CD4-positive, alpha-beta T cell (primary cell): ENCODE measurements at regions not wholly inside any gene's neighbourhood (a gene's known extent, or its start where the extent isn't known, plus 50 kb on each side); places are given as distances from the start of the nearest gene placed in this dataset.

Experiments used
- ATAC-seq: fragments of 200-7000 bp; cut with Tn5 transposase; one replicate; pipeline ENCODE4 v1.10.0; 2022; ENCODE audit warnings: mild to moderate bottlenecking; ENCODE audit not compliant: poor library complexity
- CTCF ChIA-PET: fragments of 350-600 bp; sonication (Branson Sonifier 250); formaldehyde crosslinking; loops from one replicate; lab custom pipeline; 2021; ENCODE audit warnings: antibody characterized with exemption, inconsistent platforms; lab: Charles Lee
- POLR2A ChIA-PET: fragments of 350-600 bp; sonication (Branson Sonifier 250); formaldehyde crosslinking; loops from one replicate; lab custom pipeline; 2021; ENCODE audit warnings: antibody characterized with exemption, inconsistent platforms; lab: Charles Lee
- DNase-seq, 14 experiments: peaks; one replicate each; pipeline ENCODE4 v3.0.0-alpha.2; 2013 to 2020; ENCODE audit warnings: mixed read lengths in 2 of 14
- H3K27ac ChIP-seq, 2 donors: one replicate each; pipeline versions ENCODE4 v1.5.1 to v1.7.0; 2013; ENCODE audit warnings: low read length in 2 of 2, low read depth in 1 of 2, mild to moderate bottlenecking in 1 of 2
- H3K27me3 ChIP-seq, 2 experiments: 1 replicate in 1 of 2; 2 replicates in 1 of 2; pipeline versions ENCODE4 v1.6.1 to v1.7.0; 2013; ENCODE audit warnings: low read length in 2 of 2, control low read depth in 1 of 2, mild to moderate bottlenecking in 1 of 2, moderate library complexity in 1 of 2; ENCODE audit not compliant: insufficient read depth in 2 of 2, control insufficient read depth in 1 of 2
- H3K36me3 ChIP-seq: one replicate; pipeline ENCODE4 v1.6.1; 2013; ENCODE audit warnings: low read length, control low read depth; ENCODE audit not compliant: insufficient read depth
- H3K4me1 ChIP-seq: one replicate; pipeline ENCODE4 v1.6.1; 2013; ENCODE audit warnings: low read length, control low read depth; ENCODE audit not compliant: insufficient read depth
- H3K4me3 ChIP-seq: one replicate; pipeline ENCODE4 v1.5.1; 2013; ENCODE audit warnings: mild to moderate bottlenecking, low read length, moderate library complexity
- H3K9me3 ChIP-seq, 2 experiments: 1 replicate in 1 of 2; 2 replicates in 1 of 2; pipeline versions ENCODE4 v1.6.1 to v1.7.0; 2013; ENCODE audit warnings: low read length in 2 of 2, mild to moderate bottlenecking in 2 of 2, control low read depth in 1 of 2, moderate library complexity in 1 of 2; ENCODE audit not compliant: control insufficient read depth in 1 of 2, insufficient read depth in 1 of 2
- H3K27ac Mint-ChIP-seq: one replicate; pipeline ENCODE4 v1.8.0; 2020; ENCODE audit warnings: mixed read lengths
- H3K27me3 Mint-ChIP-seq: one replicate; pipeline ENCODE4 v1.8.0; 2021; ENCODE audit warnings: mixed read lengths
- H3K36me3 Mint-ChIP-seq: one replicate; pipeline ENCODE4 v1.8.0; 2021; ENCODE audit warnings: low read depth, mixed read lengths
- H3K4me1 Mint-ChIP-seq: one replicate; pipeline ENCODE4 v1.8.0; 2021; ENCODE audit warnings: low read depth, mixed read lengths
- H3K4me3 Mint-ChIP-seq: one replicate; pipeline ENCODE4 v1.8.0; 2020; ENCODE audit warnings: mild to moderate bottlenecking, mixed read lengths
- H3K9me3 Mint-ChIP-seq: one replicate; pipeline ENCODE4 v1.8.0; 2020; ENCODE audit warnings: mixed read lengths
- intact Hi-C, 2 experiments: fragments of 100-400 bp; cut with DNase I in 1 of 2; cut with micrococcal nuclease in 1 of 2; formaldehyde crosslinking; loops; one replicate each; pipeline versions ENCODE4 v1.15.1 to v1.9.0; 2023 to 2025; cut with DNase I, micrococcal nuclease
- TF ChIP-seq, protein P1 (sequence below): fragments of 200-600 bp; IDR thresholded peaks from one replicate; pipeline ENCODE4 v1.8.0; 2022; ENCODE audit warnings: antibody characterized with exemption, mild to moderate bottlenecking

DNA sequence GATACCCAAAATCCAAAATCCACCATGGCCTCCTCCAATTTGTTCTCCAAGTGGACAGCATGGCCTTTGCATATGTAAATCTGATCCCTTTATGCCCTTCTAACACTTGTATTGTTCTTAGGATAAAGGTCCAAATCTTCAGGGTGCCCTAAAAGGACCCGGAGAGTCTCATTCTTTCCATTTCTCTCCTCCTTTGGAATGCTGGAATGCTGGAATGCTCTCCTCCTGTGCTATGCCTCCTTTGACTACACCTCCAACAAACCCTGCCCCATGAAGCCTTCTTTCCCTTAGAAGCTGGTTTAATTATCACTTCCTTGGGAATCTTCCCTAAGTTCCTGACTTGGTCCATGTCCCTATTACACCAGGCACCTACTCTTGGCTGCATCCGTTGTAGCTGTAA lies 484.8 kb upstream of the RUNX1 start:
- peaks cover 8% of the 10 kb centered on the region for H3K4me1 ChIP-seq
- Mint-ChIP-seq H3K27me3 (no peaks in the 10 kb centered on the region), H3K4me3 (no peak overlapping the region), H3K9me3 (no peaks in the 10 kb centered on the region), H3K4me1 (peaks cover 17% of the 10 kb centered on the region), H3K27ac (no peak overlapping the region), H3K36me3 (peaks cover 7% of the 10 kb centered on the region)
- DNase-seq (no peak), ATAC-seq (no peak)
- no peaks in the 10 kb centered on the region for H3K27me3 ChIP-seq
- H3K27ac ChIP-seq = no peak overlapping the region
- H3K9me3 ChIP-seq = peaks cover 0 to 3% of the 10 kb centered on the region in 2 experiments
- ChIA-PET CTCF (no interaction called here), POLR2A (interaction anchor here (1.0 kb wide), 1 partner anchor 8 kb away, joined by 3 read pairs; no protein-coding TSS in a partner anchor)
- no peaks in the 10 kb centered on the region for H3K36me3 ChIP-seq
- intact Hi-C loops = no loop called here
- TF ChIP-seq, protein P1, sequence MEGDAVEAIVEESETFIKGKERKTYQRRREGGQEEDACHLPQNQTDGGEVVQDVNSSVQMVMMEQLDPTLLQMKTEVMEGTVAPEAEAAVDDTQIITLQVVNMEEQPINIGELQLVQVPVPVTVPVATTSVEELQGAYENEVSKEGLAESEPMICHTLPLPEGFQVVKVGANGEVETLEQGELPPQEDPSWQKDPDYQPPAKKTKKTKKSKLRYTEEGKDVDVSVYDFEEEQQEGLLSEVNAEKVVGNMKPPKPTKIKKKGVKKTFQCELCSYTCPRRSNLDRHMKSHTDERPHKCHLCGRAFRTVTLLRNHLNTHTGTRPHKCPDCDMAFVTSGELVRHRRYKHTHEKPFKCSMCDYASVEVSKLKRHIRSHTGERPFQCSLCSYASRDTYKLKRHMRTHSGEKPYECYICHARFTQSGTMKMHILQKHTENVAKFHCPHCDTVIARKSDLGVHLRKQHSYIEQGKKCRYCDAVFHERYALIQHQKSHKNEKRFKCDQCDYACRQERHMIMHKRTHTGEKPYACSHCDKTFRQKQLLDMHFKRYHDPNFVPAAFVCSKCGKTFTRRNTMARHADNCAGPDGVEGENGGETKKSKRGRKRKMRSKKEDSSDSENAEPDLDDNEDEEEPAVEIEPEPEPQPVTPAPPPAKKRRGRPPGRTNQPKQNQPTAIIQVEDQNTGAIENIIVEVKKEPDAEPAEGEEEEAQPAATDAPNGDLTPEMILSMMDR = no peak
- no peak overlapping the region for H3K4me3 ChIP-seq

DNA sequence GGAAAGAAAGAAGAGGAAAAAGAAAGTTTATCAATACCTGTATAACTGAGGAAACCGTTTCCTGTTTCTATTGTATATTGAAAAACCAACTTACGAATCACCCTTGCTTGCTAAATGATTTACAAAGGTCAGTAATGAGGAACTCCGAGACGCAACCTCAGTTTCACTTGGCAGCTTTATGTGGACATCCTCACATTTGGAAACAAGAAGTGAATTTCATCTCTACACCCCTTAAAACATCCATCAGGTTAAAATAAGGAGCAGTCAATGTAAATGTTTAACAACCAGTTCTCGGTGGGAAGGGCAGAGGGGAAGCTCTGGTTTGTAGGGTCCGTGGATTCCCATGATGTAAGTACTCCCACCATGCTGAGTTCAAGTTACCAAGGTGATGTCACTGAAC lies 481.7 kb upstream of the RUNX1 start:
- Histone ChIP-seq H3K27me3 (no peaks in the 10 kb centered on the region), H3K36me3 (no peaks in the 10 kb centered on the region), H3K4me3 (no peak overlapping the region), H3K4me1 (peaks cover 23% of the 10 kb centered on the region), H3K27ac (no peak overlapping the region), H3K9me3 (no peaks in the 10 kb centered on the region)
- Mint-ChIP-seq H3K4me3 (no peak overlapping the region), H3K27me3 (no peaks in the 10 kb centered on the region), H3K27ac (peak overlapping the region; percentile 97), H3K36me3 (peaks cover 9% of the 10 kb centered on the region), H3K9me3 (no peaks in the 10 kb centered on the region), H3K4me1 (peaks cover 39% of the 10 kb centered on the region)
- ATAC-seq (no peak), DNase-seq (peak in 1 of 14 experiments; percentile 24)
- intact Hi-C loops = no loop called here
- POLR2A ChIA-PET = no interaction called here
- TF ChIP-seq, protein P1 = no peak
- CTCF ChIA-PET = interaction anchor here (0.8 kb wide), 1 partner anchor 54 kb away, joined by 3 read pairs; no protein-coding TSS in a partner anchor

DNA sequence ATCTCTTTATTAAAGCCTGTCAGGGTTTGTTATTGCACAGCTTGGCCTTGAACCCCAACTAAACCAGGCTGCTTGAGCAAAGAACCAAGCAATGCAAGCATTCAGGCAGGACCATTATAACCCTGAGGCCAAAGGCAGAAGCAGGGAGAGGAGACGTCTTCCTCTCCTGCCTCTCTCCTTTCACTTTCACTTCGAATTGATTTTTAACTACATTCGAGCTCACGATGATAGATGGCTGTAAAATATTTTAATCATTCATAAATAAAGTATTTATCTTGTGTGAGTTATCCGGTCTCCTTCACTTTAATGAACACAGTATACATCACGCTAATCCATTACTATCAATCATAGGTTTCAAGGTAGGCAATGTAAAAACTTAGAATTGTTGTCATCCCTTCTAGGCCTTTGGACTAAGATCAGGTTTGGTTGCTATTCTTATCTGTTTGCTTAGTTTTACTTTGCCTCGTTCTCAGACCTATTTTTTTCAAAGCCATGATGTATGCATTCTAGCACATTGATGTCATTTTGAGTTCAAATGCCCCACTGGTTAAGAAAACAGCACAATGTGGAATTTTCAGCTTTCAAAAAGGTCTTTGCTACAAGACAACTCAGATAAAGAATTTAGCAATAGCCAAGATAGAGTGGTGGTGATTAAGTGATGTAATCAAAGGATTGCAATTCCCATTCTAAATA lies 480.2 kb upstream of the RUNX1 start:
- Histone ChIP-seq H3K36me3 (no peaks in the 10 kb centered on the region), H3K4me3 (peak overlapping the region; percentile 61), H3K27me3 (no peaks in the 10 kb centered on the region), H3K9me3 (no peaks in the 10 kb centered on the region), H3K27ac (peak overlapping the region; percentile 71 to 76), H3K4me1 (peaks cover 29% of the 10 kb centered on the region)
- Mint-ChIP-seq H3K9me3 (no peaks in the 10 kb centered on the region), H3K27me3 (no peaks in the 10 kb centered on the region), H3K4me1 (peaks cover 49% of the 10 kb centered on the region), H3K36me3 (peaks cover 9% of the 10 kb centered on the region), H3K27ac (peak overlapping the region; percentile 97), H3K4me3 (peak overlapping the region; percentile 94)
- ChIA-PET POLR2A (interaction anchor here (0.6 to 3.1 kb wide), 2 partner anchors 25 to 74 kb away, joined by 3 to 25 read pairs; no protein-coding TSS in a partner anchor), CTCF (interaction anchor here (1.2 kb wide), 1 partner anchor 478 kb away, joined by 3 read pairs; no protein-coding TSS in a partner anchor)
- ATAC-seq (peak; percentile 69), DNase-seq (peak in 8 of 14 experiments; percentile 2 to 66 (median 26))
- TF ChIP-seq, protein P1 = no peak
- intact Hi-C loops = no loop called here
